HUDEP-2 (cell line): ENCODE measurements at regions not wholly inside any gene's neighbourhood (a gene's known extent, or its start where the extent isn't known, plus 50 kb on each side); places are given as distances from the start of the nearest gene placed in this dataset.
"Not testable (repeated sequence)": the region's sequence is repeated elsewhere in the genome, so short reads cannot be mapped to it uniquely, and the experiment has no call there.

ENCODE experiments used
- DNase-seq, 76 experiments: peaks; one replicate each; lab custom pipeline; 2025; ENCODE audit not compliant: unreplicated experiment in 76 of 76; lab: John Stamatoyannopoulos, UW

GRCh38 chr12:97784904-97785303 lies 322.3 kb downstream of the RMST start:
- no peak for DNase-seq

DNA sequence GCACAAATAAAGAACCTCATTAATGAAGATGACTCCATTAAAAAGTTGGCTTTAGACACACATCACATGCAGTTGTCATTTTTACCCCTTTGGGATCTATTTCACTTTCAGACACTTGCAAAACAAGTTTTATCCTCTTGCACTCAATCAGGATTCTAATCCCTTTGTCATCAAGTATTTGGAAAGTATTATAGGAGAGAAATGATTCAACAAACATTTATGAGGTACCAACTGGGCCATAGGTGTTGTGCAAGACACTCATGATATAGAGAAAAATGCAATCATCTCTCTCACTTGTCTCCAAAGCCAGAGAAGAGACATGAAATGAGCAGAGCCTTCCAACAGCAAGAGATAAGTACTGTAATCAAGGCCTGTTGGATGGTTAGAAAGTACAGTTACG lies 327.7 kb downstream of the RMST start:
- no peak for DNase-seq

- no peak for DNase-seq
Observed at GRCh38 chr12:97797473-97797872, 334.9 kb downstream of the RMST start.

GRCh38 chr12:97800561-97800960 lies 338.0 kb downstream of the RMST start:
- DNase-seq: no peak

DNA sequence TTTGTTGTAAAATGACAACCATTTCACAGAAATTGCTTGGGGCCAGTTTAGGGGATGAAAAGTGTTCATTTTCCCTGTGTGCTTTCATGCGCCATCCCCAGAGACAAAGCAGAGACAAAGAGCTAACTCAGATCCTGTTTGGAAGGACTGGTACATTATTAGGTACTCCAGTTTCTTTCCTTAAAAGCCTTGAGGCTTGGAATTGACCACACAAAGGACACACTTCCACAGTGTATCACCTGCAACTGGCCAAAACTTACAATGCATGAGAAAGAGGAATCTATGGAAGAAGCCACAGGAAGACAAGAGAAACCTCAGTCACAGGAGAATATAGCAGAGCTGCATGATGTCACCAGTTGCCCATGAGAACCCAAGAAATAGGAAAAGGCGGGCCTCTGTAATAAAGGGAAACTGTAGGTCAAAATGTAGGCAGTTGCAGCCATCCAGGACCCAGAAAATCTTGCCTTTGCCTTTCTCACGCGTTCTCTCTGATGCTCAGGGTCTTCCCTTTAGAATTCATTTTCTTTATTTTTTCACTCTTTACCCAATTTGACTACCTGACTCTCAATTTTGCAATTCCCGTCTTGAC lies 339.0 kb downstream of the RMST start:
- no peak for DNase-seq

DNA sequence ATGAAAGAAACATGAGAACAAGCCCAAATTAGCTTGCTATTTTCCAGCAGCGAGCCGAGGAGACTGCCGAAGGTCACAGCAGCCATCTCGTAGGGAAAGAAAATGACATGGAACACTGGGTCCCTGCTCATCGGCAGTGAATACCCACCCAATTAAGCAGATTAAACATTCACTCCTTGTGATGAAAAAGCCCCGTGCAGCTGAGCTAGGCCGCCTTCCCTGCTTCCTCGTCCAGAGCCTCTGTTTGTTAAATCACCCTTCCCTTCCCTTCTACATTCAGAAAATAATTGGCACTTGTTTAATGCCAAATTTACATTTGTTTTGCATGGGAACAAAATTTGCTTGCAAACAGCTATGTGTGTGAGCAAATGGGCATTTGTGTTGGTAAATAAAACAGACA lies 342.5 kb downstream of the RMST start:
- DNase-seq: no peak

- no peak for DNase-seq
Observed at GRCh38 chr12:97813301-97813700, 350.7 kb downstream of the RMST start.

DNA sequence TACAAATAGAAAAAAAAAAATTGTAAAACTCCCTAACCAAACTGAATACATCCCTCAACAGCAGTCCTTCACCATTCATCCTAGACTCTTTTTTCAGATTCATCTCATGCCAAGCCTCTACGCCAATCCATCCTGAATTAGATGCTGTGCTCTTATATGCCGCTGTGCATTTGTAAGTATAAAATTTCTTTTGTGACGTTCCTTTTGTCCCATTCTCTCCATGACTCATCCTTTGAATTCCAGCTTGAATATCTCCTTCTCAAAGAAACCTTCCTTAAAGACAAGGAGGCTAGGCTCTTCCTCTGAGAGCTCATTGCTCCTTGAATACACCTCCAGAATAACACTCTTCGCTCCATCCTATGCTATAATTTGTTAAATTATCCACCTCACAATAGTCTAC lies 359.2 kb downstream of the RMST start:
- DNase-seq: no peak

DNA sequence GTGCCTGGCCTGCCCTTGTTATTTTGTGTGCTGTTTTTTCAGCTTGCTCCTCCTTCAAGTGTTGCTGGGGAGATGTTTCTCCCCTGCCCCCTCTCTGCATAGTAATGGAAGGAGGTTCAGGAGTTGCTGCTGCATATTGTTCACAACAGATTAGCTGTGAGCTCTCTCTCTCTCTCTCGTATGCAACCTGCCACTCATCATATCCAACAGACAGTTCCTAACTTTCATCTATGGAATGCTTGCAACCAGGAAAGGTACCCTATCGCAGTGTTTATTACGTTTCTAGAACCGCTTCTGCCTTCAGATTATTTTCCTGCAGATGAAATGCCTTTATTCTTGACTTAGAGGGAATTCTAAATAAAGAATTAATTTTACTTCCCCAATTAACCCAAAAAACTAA lies 372.9 kb downstream of the RMST start:
- DNase-seq: no peak

- no peak for DNase-seq
Observed at GRCh38 chr12:97837401-97837800, 374.8 kb downstream of the RMST start.

DNA sequence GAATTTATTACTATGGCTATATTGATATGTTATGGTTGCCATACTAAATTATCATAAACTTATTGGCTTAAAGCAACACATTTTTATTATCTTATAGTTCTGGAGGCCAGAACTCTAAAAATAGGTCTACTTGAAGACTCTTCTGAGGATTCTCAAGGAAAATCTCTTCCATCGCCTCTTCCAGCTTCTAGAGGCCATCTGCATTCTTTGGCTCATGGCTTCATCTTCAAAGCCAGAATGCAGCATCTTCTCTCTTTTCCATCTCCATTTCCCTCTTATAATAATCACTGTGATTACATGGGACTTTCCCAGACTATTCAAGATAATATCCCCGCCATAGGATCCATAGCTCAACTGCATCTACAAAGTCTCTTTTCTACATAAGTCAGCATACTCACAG lies 385.4 kb downstream of the RMST start:
- DNase-seq: no peak

DNA sequence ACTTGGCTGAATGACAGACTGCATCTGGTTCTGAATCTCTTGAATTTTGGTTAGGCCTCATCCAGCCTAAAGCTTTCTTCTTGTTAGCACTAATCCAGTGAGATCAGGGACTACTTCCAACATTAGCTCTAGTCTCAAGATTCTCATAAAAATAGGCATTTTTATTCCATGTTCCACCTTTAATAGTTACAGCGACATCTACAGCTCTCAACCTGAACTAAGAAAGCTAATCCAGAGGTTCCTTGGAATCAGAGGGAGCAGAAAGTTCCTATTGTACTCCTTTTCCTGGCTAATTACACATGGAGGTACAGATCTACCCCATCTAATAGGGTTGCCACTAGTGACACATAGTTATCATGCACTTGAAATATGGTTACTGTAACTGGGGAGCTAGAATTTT lies 391.9 kb downstream of the RMST start:
- no peak for DNase-seq

DNA sequence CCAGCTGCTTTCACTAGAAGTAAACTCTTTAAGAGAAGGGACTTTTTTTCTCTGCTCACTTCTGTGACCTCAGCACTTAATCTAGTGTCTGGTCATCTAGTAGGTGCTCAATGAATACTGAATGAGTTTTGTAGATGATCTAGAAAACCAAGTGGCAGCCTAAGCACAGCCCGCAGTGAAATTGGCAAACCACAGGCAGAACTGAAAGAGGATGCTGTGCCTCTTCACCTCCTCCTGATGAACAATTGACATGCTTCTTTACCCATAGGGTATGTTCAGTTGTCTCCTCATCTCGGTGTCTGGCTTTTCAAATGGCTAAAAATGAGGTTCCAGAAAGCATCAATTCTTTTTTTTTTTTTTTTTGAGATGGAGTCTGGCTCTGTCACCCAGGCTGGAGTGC lies 399.5 kb downstream of the RMST start:
- DNase-seq: no peak

- DNase-seq: no peak
Observed at GRCh38 chr12:97875064-97875463, 412.5 kb downstream of the RMST start.

- DNase-seq: no peak
Observed at GRCh38 chr12:97876780-97877179, 414.2 kb downstream of the RMST start.

DNA sequence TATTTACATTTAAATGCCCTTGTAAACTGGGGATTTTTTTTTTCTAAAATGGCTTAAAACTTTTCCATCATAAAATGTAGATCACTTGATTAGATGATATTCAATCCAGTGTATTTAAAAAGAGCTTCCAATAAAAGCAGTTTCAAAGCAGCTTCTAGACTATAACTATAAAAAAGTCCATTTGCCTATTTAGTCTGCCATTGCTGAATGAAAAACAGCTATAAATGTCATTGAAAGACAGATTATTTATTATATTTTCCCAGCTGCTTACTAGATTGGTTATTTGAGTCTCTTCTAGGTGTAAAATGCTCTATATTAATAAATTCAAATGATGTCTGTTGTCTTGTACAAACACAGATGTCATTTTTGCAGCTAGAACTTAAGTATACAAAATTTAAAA lies 414.8 kb downstream of the RMST start:
- no peak for DNase-seq

GRCh38 chr12:97886511-97887176 lies 424.0 kb downstream of the RMST start:
- DNase-seq: no peak

DNA sequence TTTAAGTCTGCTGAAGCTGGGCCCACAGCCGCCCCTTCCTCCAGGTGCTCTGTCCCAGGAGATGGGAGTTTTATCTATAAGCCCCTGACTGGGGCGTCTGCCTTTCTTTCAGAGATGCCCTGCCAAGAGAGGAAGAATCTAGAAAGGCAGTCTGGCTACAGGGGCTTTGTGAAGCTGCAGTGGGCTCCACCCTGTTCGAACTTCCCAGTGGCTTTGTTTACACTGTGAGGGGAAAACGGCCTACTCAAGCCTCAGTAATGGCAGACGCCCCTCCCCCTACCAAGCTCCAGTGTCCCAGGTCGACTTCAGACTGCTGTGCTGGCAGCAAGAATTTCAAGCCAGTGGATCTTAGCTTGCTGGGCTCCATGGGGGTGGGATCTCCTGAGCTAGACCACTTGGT lies 435.3 kb downstream of the RMST start:
- DNase-seq: not testable (repeated sequence)

DNA sequence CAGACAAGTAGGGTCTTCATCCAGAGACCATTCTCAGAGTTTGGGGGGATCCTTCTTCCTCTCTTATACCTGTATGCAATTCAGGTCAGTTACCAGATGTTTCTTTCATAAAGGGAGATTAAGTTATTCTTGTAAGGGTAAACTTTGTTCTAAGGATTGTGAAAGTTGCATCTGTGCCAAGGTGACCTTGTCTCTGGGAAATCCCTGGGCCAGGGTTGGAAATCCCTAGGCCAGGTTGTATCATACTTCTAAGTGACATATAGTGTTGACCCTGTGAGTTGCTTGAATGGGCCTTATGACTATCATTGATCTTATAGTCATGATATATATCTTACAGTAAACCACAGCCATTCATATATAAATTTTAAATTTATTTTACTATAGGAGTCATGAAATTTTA lies 436.9 kb downstream of the RMST start:
- DNase-seq: no peak

GRCh38 chr12:97899956-97900355 lies 437.4 kb downstream of the RMST start:
- DNase-seq: no peak

DNA sequence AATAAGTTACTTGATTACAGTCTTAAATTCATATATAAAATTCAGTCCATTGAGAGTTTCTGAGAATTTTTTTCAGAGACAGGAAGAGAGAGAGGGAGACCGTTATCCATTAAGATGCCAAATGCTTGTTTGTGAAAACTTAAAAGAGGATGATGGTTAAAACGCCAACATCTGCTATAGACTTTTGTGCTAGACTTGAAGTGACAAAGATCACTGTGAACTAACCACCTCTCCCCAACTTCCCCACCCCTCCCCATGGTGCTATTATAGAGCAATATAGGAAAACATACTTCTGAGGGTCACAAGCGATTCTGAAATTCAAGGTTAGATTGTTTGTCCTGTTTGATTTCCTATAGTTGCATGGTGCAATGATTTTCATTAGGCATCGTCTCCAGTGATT lies 440.8 kb downstream of the RMST start:
- no peak for DNase-seq

- no peak for DNase-seq
Observed at GRCh38 chr12:97907504-97907903, 444.9 kb downstream of the RMST start.

GRCh38 chr12:97910559-97910958 lies 448.0 kb downstream of the RMST start:
- no peak for DNase-seq
